ENCODE measurements at regions not wholly inside any gene's neighbourhood (a gene's known extent, or its start where the extent isn't known, plus 50 kb on each side); places are given as distances from the start of the nearest gene placed in this dataset.

- peaks cover 36% of the 10 kb centered on the region for H3K4me1 Mint-ChIP-seq
- H3K27me3 Mint-ChIP-seq (ENCODE audit: low read depth, poor library complexity): no peaks in the 10 kb centered on the region
- TF ChIP-seq CTCF (IDR thresholded peaks at IDR 0.05): no peak
- DNase-seq: no peak
- H3K27ac Mint-ChIP-seq: peak overlapping the region; percentile 98
- peaks cover 5% of the 10 kb centered on the region for H3K36me3 Mint-ChIP-seq (ENCODE audit: low read depth)
- peaks cover 7% of the 10 kb centered on the region for H3K9me3 Mint-ChIP-seq
- peak overlapping the region; percentile 37 for H3K4me3 Mint-ChIP-seq
These were observed 538.6 kb upstream of the MARCKS start for GRCh38 chr6:113318575-113318917.

- H3K27me3 Mint-ChIP-seq (ENCODE audit: low read depth, poor library complexity): no peaks in the 10 kb centered on the region
These were observed 536.5 kb upstream of the MARCKS start for GRCh38 chr6:113320653-113321052.

GRCh38 chr6:113326781-113327180 lies 530.4 kb upstream of the MARCKS start:
- no peak overlapping the region for H3K4me3 Mint-ChIP-seq
- no peak for TF ChIP-seq CTCF (IDR thresholded peaks at IDR 0.05)
- H3K27ac Mint-ChIP-seq: peak overlapping the region; percentile 40
- H3K36me3 Mint-ChIP-seq (ENCODE audit: low read depth): peaks cover 19% of the 10 kb centered on the region
- no peak for DNase-seq
- H3K27me3 Mint-ChIP-seq (ENCODE audit: low read depth, poor library complexity): no peaks in the 10 kb centered on the region
- H3K9me3 Mint-ChIP-seq: peaks cover 20% of the 10 kb centered on the region
- peaks cover 8% of the 10 kb centered on the region for H3K4me1 Mint-ChIP-seq

More at GRCh38 chr6:113320653-113321052, 536.5 kb upstream of the MARCKS start:
- Mint-ChIP-seq H3K4me3 (no peak overlapping the region), H3K36me3 (ENCODE audit: low read depth) (peaks cover 16% of the 10 kb centered on the region), H3K27ac (no peak overlapping the region), H3K4me1 (peaks cover 33% of the 10 kb centered on the region), H3K9me3 (peaks cover 19% of the 10 kb centered on the region)
- TF ChIP-seq CTCF (IDR thresholded peaks at IDR 0.05): no peak
- no peak for DNase-seq

- TF ChIP-seq CTCF (IDR thresholded peaks at IDR 0.05): no peak
- H3K9me3 Mint-ChIP-seq: peaks cover 20% of the 10 kb centered on the region
- no peak overlapping the region for H3K4me3 Mint-ChIP-seq
- no peaks in the 10 kb centered on the region for H3K27me3 Mint-ChIP-seq (ENCODE audit: low read depth, poor library complexity)
- H3K36me3 Mint-ChIP-seq (ENCODE audit: low read depth): peaks cover 19% of the 10 kb centered on the region
- H3K4me1 Mint-ChIP-seq: peaks cover 8% of the 10 kb centered on the region
- H3K27ac Mint-ChIP-seq: no peak overlapping the region
- DNase-seq: no peak
These were observed 528.2 kb upstream of the MARCKS start for GRCh38 chr6:113328886-113329381.

GRCh38 chr6:113329942-113330635 lies 527.1 kb upstream of the MARCKS start:
- H3K27ac Mint-ChIP-seq: no peak overlapping the region
- no peak for DNase-seq
- peaks cover 8% of the 10 kb centered on the region for H3K4me1 Mint-ChIP-seq
- H3K36me3 Mint-ChIP-seq (ENCODE audit: low read depth): peaks cover 12% of the 10 kb centered on the region
- H3K4me3 Mint-ChIP-seq: no peak overlapping the region
- TF ChIP-seq CTCF (IDR thresholded peaks at IDR 0.05): no peak
- H3K9me3 Mint-ChIP-seq: peaks cover 13% of the 10 kb centered on the region
- no peaks in the 10 kb centered on the region for H3K27me3 Mint-ChIP-seq (ENCODE audit: low read depth, poor library complexity)

GRCh38 chr6:113330636-113330946 lies 526.6 kb upstream of the MARCKS start:
- TF ChIP-seq CTCF (IDR thresholded peaks at IDR 0.05): no peak
- Mint-ChIP-seq H3K27me3 (ENCODE audit: low read depth, poor library complexity) (no peaks in the 10 kb centered on the region), H3K4me1 (peaks cover 8% of the 10 kb centered on the region), H3K9me3 (peaks cover 8% of the 10 kb centered on the region), H3K36me3 (ENCODE audit: low read depth) (peaks cover 8% of the 10 kb centered on the region), H3K4me3 (no peak overlapping the region), H3K27ac (no peak overlapping the region)
- DNase-seq: no peak

Data from nephron progenitor cell (in vitro differentiated cells).